OCI-LY3 (cell line): ENCODE measurements at regions not wholly inside any gene's neighbourhood (a gene's known extent, or its start where the extent isn't known, plus 50 kb on each side); places are given as distances from the start of the nearest gene placed in this dataset.

Source experiments
- H2AFZ ChIP-seq: fragments of 200-600, 300-600 bp; shearing (Covaris generic); 2 replicates; pipeline ENCODE4 v1.6.0; 2014; ENCODE audit warnings: antibody characterized with exemption, low read depth, low read length
- H3K27ac ChIP-seq: fragments of 200-600, 300-600 bp; sonication (generic); 2 replicates; pipeline ENCODE4 v1.5.1; 2014; ENCODE audit warnings: mild to moderate bottlenecking, low read length, moderate library complexity, mixed read lengths
- H3K27me3 ChIP-seq: fragments of 200-600, 300-600 bp; sonication (generic); 2 replicates; pipeline ENCODE4 v1.6.1; 2014; ENCODE audit warnings: low read depth, low read length, mixed read lengths
- H3K36me3 ChIP-seq: fragments of 200-600, 300-600 bp; sonication (generic); replicated peaks from 2 replicates; pipeline ENCODE3; 2014; ENCODE audit warnings: low read depth, low read length, mixed read lengths
- H3K4me1 ChIP-seq: fragments of 300-600, 200-600 bp; sonication (generic); 2 replicates; pipeline ENCODE4 v1.6.1; 2014; ENCODE audit warnings: low read length, mixed read lengths
- H3K4me2 ChIP-seq: fragments of 200-600, 300-600 bp; sonication (generic); 2 replicates; pipeline ENCODE4 v1.6.1; 2014; ENCODE audit warnings: low read length, mixed read lengths
- H3K4me3 ChIP-seq: fragments of 300-600, 200-600 bp; sonication (generic); 2 replicates; pipeline ENCODE4 v1.5.1; 2014; ENCODE audit warnings: antibody characterized with exemption, mild to moderate bottlenecking, low read length, moderate library complexity
- H3K79me2 ChIP-seq: fragments of 300-600, 200-600 bp; shearing (Covaris generic); 2 replicates; pipeline ENCODE4 v1.6.1; 2014; ENCODE audit warnings: mild to moderate bottlenecking, low read length, mixed read lengths
- H3K9ac ChIP-seq: fragments of 300-600, 200-600 bp; shearing (Covaris generic); 2 replicates; pipeline ENCODE4 v1.6.0; 2014; ENCODE audit warnings: mild to moderate bottlenecking, low read length, moderate library complexity
- H3K9me3 ChIP-seq: fragments of 200-600, 300-600 bp; shearing (Covaris generic); 2 replicates; pipeline ENCODE4 v1.6.1; 2014; ENCODE audit warnings: low read length, mixed read lengths; ENCODE audit not compliant: insufficient read depth
- H4K20me1 ChIP-seq: fragments of 200-600, 300-600 bp; sonication (generic); 2 replicates; pipeline ENCODE4 v1.6.1; 2016; ENCODE audit warnings: low read length, mixed read lengths; ENCODE audit not compliant: insufficient read depth
- EZH2phosphoT487 ChIP-seq: fragments of 200-600 bp; shearing (Covaris generic); IDR thresholded peaks from 2 replicates; pipeline ENCODE4 v1.6.1; 2018; ENCODE audit warnings: antibody characterized with exemption, mixed run types, low read depth
- TF ChIP-seq, protein P1 (sequence below): fragments of 200-600, 300-600 bp; sonication (generic); IDR thresholded peaks from 2 replicates; pipeline ENCODE4 v1.5.1; 2014; ENCODE audit warnings: antibody characterized with exemption, low read length, low read depth

DNA sequence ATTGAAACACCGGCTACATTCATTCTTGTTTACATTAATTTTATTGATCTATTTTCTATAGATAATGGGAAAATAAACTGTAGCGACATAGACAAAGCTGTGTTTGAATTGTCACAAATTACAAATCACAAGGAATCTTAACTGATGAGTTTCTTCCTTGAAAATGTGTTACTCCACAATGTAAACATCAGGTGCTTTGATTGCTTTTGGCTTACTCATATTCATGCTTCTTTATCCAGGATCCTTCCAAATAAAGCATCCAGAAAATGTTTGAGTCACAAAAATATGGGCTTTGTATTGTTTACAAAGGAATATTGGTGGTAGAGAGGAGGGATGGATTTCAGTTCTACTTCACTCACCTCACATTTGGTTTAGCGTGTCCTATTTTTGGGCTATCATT is 64.0 kb downstream of the BMP2 start:
- no peak overlapping the region for H3K27ac ChIP-seq
- H3K4me2 ChIP-seq, result no peak overlapping the region
- no peak overlapping the region for H3K9ac ChIP-seq
- H3K4me3 ChIP-seq, result no peak overlapping the region
- H2AFZ ChIP-seq, result no peak overlapping the region
- no peaks in the 10 kb centered on the region for H4K20me1 ChIP-seq
- TF ChIP-seq EZH2phosphoT487, result no peak
- no peaks in the 10 kb centered on the region for H3K9me3 ChIP-seq
- peaks cover 2% of the 10 kb centered on the region; the same call in 1 of the 2 replicates for H3K27me3 ChIP-seq
- no peaks in the 10 kb centered on the region for H3K36me3 ChIP-seq
- H3K79me2 ChIP-seq, result no peaks in the 10 kb centered on the region
- H3K4me1 ChIP-seq, result no peaks in the 10 kb centered on the region

DNA sequence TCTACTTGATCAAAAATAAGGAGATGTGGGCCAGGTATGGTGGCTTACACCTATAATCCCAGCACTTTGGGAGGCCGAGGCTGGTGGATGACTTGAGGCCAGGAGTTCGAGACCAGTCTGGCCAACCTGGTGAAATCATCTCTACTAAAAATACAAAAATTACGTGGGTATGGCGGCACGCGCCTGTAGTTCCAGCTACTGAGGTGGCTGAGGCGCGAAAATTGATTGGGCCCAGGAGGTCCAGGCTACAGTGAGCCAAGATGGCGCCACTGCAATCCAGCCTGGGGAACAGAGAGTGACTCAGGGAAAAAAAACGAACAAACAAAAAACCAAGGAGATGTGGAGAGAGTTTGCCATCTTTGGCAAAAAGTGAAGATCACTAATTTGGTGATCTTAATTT is 65.3 kb downstream of the BMP2 start:
- Histone ChIP-seq H3K79me2 (no peaks in the 10 kb centered on the region), H3K4me2 (no peak overlapping the region), H3K9me3 (no peaks in the 10 kb centered on the region), H4K20me1 (no peaks in the 10 kb centered on the region), H3K36me3 (no peaks in the 10 kb centered on the region), H3K4me1 (no peaks in the 10 kb centered on the region), H3K27ac (no peak overlapping the region), H3K4me3 (no peak overlapping the region), H3K27me3 (peaks cover 12% of the 10 kb centered on the region; the same call in 1 of the 2 replicates), H3K9ac (no peak overlapping the region), H2AFZ (no peak overlapping the region)
- TF ChIP-seq, protein P1, sequence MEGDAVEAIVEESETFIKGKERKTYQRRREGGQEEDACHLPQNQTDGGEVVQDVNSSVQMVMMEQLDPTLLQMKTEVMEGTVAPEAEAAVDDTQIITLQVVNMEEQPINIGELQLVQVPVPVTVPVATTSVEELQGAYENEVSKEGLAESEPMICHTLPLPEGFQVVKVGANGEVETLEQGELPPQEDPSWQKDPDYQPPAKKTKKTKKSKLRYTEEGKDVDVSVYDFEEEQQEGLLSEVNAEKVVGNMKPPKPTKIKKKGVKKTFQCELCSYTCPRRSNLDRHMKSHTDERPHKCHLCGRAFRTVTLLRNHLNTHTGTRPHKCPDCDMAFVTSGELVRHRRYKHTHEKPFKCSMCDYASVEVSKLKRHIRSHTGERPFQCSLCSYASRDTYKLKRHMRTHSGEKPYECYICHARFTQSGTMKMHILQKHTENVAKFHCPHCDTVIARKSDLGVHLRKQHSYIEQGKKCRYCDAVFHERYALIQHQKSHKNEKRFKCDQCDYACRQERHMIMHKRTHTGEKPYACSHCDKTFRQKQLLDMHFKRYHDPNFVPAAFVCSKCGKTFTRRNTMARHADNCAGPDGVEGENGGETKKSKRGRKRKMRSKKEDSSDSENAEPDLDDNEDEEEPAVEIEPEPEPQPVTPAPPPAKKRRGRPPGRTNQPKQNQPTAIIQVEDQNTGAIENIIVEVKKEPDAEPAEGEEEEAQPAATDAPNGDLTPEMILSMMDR, result no peak
- no peak for TF ChIP-seq EZH2phosphoT487

DNA sequence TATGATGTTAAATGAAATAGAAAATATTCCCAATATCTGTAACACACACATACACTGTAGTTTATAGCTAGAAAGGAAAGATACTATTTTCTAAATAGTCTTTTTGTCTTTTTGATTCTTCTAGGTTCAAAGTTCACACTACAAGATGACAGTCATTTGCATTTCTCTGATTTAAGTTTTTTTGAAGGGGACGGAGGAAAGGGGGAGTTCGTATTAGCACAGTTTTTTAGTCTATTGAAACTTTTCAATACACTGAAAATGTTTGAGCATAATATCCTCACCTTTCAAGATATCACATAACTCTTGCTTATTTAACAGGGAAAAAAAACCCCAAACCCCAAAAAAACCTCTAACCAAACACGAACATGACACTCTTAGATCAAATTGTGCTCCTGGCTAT is 68.1 kb downstream of the BMP2 start:
- TF ChIP-seq, protein P1, result no peak
- TF ChIP-seq EZH2phosphoT487, result no peak
- Histone ChIP-seq H3K27ac (no peak overlapping the region), H3K4me3 (no peak overlapping the region), H4K20me1 (no peaks in the 10 kb centered on the region), H3K9ac (no peak overlapping the region), H3K9me3 (no peaks in the 10 kb centered on the region), H3K4me1 (no peaks in the 10 kb centered on the region), H2AFZ (no peak overlapping the region), H3K36me3 (no peaks in the 10 kb centered on the region), H3K4me2 (no peak overlapping the region), H3K79me2 (no peaks in the 10 kb centered on the region), H3K27me3 (peaks cover 12% of the 10 kb centered on the region; the same call in 1 of the 2 replicates)

DNA sequence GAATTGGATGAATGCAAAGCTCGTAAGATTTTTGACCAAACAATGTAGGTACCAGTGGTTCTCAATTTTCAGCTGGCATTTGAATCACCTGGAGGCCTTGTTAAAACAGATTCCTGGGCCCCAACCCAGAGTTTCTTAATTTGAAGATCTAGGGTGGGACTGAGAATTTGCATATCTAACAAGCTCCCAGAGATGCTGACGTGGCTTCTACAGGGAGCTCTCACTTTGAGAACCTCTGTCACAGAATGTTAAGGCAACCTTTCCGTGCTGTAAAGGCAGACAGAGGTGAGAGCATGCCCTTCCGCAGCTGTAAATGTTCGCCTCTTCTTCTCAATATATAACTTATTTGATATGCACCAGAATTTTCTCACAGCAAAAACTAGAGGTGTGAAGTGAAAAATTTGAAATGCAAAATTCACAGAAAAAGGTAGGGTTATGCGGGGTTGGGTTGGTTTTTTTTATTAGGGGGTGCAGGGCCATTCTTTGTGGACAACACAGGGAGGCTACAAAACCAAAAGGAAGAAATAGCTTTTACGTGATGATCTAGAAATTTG is 69.4 kb downstream of the BMP2 start:
- H3K4me3 ChIP-seq, result no peak overlapping the region
- H3K79me2 ChIP-seq, result no peaks in the 10 kb centered on the region
- H3K9ac ChIP-seq, result no peak overlapping the region
- H2AFZ ChIP-seq, result no peak overlapping the region
- no peaks in the 10 kb centered on the region for H3K4me1 ChIP-seq
- H3K27me3 ChIP-seq, result peaks cover 12% of the 10 kb centered on the region; the same call in 1 of the 2 replicates
- H3K36me3 ChIP-seq, result no peaks in the 10 kb centered on the region
- no peak overlapping the region for H3K27ac ChIP-seq
- H4K20me1 ChIP-seq, result no peaks in the 10 kb centered on the region
- no peak overlapping the region for H3K4me2 ChIP-seq
- no peaks in the 10 kb centered on the region for H3K9me3 ChIP-seq
- no peak for TF ChIP-seq EZH2phosphoT487
- TF ChIP-seq, protein P1, result no peak
